GM21390 (cell line): ENCODE measurements at regions not wholly inside any gene's neighbourhood (a gene's known extent, or its start where the extent isn't known, plus 50 kb on each side); places are given as distances from the start of the nearest gene placed in this dataset.

Experiments used
- ATAC-seq: cut with Tn5 transposase; IDR thresholded peaks from one replicate; pipeline ENCODE4 v1.9.1; 2021; ENCODE audit not compliant: unreplicated experiment

DNA sequence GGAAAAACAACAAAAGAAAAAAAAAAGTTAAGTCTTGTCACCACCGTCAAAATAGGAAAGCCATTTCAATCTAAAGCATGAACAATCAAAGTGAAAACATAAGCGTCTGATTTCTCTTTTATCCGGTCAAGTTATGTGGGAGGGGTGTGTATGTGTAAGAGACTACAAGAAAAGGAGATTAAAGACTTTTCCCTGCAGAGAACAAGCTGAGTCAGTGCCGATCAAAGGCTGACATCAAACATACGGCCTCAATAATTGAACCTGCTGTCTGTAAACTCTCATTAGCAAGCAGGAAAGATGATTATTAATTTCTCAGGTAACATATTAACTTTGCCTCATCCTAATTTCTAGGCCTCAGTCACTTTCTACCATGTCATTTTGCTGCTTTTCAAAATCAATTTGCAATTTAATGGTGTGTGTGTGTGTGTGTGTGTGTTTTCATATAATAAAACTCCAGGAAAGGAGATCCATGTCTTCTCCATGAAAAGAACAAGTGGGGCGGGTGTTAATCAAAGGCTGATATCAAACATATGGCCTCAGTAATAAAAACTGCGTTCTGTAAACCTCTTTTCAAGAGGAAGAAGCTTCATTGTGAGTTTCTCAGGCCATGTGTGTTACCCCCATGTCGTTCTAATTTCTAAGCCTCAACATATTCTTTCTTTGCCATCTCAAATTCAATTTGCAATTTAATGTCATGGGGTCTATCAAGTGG lies 649.1 kb upstream of the SORCS1 start:
- ATAC-seq, result no peak

DNA sequence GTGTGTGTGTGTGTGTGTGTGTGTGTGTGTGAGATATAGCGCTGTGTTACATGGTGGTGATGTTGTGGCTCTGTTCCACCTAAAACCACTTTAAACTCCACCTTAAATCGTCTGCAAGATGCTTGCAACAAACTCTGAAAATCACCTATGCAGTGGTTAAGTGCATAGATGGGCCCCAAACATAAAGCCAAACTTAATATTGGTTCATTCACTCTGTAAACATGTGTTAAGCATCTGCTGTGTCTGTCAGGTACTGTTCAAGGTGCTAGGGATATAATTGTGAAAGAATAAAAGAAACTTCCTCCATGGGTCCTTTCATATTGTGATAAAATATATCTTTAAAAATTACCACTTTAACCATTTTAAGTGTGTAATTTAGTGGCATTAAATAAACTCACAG lies 645.4 kb upstream of the SORCS1 start:
- ATAC-seq, result no peak

DNA sequence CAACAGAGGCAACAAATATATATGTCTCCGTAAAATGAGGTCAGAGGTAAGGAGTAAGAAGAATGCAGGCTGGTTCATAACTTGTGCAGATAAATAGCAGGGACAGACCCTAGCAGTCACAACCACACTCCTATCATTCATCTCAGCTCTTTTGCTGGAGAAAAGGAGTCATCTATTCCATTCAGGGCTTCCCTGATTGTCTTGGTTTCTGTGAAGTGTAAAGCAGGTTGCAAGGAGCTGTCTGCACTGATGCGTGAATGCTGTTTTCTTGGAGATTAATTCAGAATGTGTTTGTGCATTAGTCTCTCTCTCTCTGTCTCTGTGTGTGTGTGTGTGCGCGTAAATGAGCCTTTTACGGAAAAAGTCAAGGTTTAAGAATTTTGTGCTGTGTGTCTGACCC lies 643.3 kb upstream of the SORCS1 start:
- ATAC-seq, result no peak

DNA sequence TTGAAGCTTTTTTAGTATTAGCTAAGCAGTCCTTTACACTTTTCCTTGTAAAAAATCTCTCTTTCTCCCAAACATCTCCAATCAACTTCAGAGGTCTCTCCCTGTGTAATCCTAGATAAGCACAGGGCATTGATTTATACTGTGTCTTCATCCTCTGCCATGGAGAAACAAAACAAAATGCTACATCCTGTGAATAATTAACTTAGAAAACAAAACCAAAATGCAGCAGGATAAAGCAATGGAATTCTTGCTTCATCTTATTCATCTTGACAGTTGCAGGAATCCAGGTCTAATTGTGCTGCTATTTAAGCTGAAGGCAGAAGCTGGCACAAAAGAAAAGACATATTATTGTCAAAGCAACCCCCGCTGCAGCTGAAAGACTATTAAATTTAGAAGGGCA lies 641.5 kb upstream of the SORCS1 start:
- ATAC-seq, result no peak

DNA sequence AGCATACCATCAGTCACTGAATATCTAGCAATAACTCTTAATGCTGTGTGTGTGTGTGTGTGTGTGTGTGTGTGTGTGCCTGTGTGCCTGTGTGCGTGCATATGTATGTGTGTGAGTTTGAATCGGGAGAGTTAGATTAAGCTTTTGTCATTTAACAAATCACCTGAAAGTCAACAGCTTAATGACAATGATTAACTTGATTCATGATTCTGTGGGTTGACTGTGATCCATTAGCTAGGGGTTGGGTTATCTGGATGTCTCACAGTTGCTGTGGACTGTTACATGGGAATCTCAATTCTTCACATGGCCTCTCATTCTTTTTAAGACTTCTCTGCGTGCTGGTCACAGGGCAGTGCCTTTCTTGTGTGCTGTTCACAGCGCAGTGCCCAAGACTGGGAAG lies 639.0 kb upstream of the SORCS1 start:
- no peak for ATAC-seq

DNA sequence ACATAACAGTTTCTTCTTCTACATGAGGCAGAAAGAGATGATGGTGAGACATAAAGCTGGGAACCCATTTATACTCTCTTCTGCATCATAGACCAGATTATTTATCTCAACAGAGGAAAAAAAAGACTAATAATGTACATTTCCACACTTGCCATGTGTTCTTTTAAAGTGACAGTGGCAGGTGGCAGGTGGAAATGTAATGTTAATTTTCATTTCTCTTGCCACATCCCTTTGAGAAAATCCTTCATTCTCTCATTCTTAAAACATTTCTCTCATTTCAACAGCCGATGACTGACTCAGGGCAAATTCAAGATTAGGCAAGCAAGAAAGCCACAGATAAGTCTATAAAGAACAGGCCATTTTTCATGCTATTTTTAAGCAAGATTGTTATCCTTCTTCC lies 635.6 kb upstream of the SORCS1 start:
- no peak for ATAC-seq

DNA sequence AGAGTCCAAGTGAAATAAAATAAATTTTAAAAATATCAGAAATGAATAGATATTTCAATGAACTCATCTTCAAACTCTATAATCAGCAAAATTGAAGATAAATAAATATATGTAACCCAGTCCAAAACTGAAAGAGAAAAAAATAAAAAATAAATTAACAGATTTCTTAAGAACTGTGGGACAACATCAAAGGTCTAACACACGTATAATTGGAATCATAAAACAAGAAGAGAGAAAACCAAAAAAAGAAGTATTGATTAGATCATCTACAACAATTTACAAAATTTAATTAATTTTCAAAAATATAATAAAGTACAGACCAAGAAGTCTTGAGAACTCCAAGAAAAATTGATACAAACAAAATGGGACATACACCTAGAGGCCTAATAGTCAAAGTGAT lies 625.8 kb upstream of the SORCS1 start:
- ATAC-seq, result no peak

DNA sequence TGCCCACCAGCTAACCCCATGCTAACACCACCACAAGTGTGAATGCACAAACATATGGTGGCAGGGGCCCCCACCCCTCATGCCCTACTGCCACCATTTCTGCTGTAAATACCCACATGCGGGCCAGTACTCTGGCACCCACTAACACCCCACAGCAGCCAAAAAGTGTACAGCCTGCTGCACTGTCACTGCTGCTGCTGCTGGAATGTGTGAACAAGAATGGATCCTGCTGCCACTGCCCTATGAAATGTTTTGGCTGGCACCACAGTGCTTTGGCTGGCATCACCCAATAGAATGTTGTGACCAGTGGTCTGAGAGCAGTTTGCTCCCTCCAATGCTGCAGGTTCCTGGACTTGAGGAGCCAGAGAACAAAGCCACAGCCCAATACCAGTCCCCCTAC lies 606.6 kb upstream of the SORCS1 start:
- ATAC-seq, result no peak

DNA sequence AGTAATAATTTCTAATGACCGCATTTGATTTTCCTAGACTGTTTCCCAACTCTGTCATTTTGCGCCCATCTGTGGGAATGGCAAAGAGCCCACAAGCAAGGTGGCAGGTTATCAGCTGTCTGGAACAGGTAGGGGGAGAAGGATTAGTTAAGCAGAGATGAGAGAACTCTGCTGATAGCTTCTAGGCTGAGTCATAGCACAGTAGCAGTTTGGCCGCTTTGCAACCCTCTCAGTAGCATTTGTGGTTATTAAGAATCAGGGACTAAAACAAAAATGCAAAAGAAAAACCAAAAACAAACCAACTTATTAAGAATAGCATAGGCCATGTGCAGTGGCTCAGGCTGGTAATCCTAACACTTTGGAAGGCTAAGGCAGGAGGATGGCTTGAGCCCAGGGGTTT lies 602.7 kb upstream of the SORCS1 start:
- no peak for ATAC-seq

DNA sequence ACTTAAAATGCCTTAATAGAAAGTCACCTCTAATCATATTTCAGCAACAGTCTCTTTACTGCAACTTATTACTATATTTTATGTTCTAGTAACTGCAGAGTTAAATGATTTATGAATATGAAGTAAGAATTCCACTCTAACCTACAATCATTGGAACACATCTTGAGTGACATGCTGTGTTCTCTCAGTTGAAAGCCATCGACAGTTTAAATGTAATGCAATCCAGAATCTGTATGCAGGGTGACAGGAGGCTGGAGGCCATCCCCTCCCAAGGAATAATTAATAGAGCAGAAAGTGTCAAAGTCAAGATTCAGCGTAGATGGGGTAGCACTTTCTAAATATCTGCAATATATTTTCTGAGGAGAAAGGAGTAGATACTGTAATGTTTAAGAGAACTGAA lies 590.3 kb upstream of the SORCS1 start:
- ATAC-seq, result no peak

DNA sequence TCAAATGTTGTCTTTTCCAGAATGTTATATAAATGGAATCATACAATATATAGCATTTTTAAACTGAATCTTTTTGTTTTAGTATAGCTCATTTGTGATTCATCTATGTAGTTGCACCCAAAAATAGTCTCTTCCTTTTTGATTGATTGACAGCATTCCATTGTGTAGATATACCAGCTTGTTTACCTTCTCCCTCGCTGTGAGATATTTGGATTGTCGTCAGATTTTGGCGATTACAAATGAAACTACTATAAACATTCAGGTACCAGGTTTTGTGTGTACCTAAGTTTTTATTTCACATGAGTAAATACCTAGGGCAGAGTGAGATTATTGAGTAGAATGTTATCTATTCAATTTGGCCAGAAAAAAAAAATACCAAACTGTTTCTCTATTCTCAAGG lies 584.7 kb upstream of the SORCS1 start:
- ATAC-seq, result no peak

DNA sequence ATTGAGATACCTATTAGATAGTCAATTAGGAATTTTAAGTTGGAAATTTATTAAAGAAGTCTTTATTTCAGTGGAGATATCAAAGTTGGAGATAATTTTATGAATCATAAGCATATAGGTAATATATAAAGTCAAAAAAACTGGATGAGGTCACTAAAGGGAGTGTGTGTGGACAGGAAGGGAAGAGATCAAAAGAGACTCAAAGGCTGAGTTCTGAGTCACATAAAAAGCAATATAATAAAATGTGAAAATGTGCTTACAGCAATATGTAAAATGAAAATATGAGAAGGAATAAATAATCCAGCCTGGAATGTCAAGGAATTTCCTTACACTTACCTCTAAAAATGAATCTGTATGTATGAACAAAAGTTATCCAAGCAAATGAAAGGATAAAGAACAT lies 583.3 kb upstream of the SORCS1 start:
- no peak for ATAC-seq

DNA sequence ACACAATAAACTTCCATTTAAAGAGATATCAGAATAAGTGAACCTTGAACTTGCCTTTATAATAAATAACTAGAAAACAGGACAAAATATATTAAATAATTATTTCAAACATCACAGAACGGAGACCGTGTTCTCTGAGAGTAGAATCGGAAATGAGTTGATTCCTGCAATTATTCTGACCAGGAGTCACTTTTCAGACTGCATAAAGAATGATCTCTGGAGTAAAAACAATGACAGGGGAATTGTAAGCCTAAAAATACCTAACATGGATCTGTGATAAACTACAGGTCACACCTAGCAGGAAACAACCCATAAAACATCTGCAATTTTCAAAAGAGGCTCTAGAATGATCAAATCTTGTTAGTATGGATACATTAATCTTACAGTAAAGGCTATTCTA lies 577.5 kb upstream of the SORCS1 start:
- no peak for ATAC-seq

DNA sequence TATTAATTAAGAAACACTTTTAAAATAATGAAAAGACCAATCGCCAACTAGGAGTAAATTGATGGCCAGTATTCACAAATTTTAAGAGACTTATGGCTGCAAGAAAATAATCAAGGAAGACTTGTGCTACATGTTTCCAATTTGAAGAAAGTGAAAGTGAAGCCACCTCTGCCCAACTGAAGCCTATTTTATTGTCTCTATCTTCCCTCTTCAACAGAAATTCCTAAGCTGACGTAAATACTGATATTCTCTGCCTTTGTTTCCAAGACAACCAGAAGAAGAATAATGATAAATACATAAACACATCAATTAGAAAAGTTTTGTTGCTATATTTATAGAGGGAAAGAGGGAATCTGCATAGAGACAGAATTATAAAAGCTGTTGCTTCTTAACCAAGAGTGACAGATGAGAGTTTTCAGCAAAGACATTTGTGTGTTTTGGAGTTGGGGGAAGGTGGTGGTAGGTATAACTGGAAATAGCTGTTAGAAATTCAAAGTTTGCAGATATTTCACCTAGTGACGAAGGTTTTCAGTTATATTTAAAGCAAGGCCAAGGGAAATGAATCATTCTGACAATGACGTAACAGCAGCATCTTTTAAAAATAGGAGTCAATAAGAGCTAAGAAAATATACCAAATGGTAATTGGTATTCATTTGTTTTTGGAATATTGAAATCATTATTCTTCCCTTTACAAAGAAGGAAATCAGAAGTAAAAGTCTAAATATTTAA lies 576.6 kb upstream of the SORCS1 start:
- ATAC-seq, result no peak

DNA sequence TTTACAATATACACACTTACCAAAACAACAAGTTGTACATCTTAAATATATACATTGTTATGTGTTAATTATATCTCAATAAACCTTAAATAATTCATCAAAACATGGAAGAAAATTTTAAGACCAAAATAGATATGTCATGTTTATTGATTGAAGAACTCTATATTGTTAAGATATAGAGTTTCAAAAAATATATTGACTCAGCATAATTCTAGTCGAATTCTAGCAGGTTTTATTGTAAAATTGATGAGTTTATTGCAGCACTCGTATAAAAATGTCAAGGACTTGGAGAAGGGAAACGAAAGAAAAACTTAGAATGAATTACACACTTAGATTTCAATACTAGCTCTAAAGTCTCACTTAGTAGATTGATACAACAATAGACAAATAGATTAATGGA lies 575.4 kb upstream of the SORCS1 start:
- ATAC-seq, result no peak

DNA sequence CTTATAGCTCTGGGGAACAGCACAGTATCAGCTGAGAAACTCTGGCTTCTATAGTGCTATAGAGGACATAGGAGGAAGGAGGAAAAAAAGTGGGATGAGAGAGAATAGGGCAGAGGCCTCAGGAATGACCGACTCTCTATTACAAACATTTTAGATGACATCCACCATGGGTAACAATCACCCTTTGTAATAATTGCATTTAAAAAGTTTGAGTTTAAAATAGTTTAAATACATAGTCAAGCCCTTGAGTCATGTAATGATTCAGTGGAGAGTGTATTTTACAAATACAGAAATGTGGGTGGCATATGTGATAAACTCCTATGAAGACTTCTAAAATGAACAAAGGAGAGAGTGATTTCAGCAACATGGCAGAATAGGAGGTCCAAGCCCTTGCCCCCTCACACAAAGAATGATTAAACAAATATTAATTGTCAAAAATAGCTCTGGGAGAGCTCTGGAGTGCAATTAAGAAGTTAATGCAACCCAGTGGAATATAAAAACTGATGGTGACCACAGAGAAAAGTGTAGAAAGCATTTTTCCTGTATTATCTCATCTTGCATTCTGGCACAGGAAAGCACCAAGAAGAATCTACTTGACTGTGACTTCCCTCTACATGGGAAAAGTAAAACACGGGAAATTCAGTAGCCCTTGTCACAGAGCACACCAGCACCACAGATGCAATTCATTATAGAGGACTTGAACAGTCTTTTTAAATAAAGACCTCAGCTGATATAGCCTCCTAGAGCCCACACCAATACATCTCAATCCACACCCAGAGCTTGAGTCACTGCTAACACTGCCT lies 569.0 kb upstream of the SORCS1 start:
- ATAC-seq, result no peak

DNA sequence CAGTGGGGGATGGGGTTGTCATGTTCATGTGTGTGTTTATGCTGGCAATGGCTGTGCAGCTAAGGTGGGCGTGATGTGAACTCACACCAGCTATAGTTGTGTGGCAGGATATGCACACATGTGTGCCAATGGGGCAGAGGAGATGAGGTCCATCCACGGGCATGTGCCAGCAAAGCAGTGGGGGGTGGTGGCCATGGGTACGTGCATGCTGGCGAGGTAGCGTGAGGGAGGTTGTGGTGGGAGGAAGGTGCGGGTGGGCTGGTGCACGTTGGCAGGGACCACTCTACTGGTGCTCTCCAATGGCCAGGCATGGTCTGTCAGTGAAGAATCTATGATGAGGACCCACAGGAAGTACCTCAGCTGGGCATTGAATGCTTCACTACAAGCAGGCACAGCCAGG lies 567.5 kb upstream of the SORCS1 start:
- no peak for ATAC-seq

DNA sequence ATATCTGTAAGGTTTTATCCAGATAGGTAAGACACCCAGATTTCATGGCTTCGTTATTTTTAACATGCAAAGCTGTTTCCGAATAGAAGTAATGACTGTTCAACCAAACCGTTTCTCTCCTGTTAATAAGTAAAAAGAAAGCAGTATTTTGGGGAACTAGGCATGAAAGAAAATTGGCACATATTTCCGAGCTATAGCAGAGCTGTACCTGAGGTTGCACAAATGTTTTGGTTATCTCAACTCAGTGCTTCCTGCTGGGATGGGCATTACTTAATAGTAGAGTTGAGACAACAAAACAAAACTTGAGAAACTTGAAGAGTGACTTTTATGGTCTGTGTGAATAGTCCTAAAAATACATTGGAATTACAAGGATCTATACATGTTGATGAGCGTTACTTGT lies 564.3 kb upstream of the SORCS1 start:
- no peak for ATAC-seq

DNA sequence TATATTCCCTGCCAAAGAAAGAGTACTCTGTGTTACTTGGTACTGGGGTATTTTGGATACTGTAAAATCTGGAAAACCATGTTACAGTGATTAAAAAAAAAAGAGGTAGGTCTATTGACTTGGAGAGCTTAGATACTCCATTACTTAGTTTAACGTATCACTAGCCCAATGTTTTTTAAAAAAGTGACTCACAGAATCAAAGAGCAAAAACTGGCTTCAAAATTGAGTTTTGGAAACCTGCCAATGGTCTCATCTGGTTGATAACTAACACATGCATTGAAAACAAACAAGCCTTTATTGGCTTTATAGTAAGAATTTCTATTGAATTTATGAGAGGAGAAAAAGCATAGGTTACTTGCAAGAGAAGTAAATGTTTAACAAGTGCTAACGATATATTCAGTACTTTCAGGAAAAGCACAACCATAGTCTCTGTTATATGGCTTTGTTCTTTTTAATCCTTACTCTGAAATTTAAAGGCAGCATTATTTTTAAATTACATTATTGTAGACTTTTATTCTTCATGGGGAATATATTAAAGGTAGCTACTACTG lies 563.3 kb upstream of the SORCS1 start:
- ATAC-seq, result no peak

DNA sequence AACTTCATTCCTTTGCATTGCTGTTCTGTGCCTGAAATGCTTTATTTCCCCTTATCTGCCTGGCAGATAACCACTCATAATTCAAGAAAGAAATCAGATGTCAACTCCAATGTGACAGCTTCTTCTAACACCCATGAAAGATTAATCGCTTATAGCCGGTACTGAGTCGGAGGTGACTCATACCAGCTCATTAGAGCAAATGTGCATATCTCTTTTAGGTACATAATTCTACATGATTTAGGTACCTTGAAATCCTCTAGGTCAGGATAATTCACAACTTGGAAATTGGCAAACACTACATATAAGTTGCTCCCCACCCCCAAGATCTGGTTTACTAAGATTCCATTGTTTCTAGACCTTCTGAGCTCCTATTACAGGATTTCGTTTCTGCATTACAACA lies 554.4 kb upstream of the SORCS1 start:
- no peak for ATAC-seq

DNA sequence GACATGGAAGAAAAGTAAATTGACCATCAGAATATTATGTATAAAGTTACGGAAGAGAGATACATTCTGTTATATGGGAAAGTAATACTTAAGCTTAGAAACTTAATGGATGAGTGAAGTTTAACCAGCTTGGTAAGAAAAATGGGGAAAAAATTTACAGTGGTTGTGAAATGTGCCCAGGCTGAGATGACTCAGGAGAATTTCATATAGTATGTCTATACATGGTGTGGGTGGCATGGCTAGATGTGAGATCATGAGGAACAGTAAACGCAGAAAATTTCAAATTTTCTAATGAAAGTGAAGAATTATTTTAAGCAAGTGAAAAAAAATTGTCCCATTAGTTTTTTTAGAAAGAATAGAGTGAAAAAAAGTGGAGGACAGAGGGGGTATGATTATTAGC lies 552.5 kb upstream of the SORCS1 start:
- ATAC-seq, result no peak

DNA sequence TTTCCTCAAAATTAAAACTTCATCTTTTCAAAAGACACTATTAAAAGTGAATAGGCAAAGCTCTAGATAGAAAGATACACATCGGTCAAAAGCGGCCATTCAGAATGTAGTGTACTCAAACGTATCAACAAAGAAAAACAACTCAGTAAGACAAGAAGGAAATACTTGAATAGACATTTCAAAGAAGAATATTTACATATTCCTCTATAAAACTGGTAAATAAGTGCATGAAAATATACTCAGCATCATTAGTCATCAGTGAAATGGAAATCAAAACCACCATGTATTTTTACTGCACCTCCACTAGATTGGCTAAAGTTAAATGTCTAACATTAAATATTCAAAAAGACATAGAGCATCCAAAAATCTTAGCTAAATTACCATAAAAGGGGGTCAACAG lies 551.1 kb upstream of the SORCS1 start:
- no peak for ATAC-seq
